ENCODE measurements at regions not wholly inside any gene's neighbourhood (a gene's known extent, or its start where the extent isn't known, plus 50 kb on each side); places are given as distances from the start of the nearest gene placed in this dataset.

- TF ChIP-seq CTCF (optimal IDR thresholded peaks at IDR 0.05 in 1 of 3, IDR thresholded peaks at IDR 0.05 in 1 of 3, conservative IDR thresholded peaks at IDR 0.05 in 1 of 3; ENCODE audit: extremely low read depth in 1 of 3, insufficient read depth in 2 of 3, low read length in 3 of 3) (no peak), EZH2 (IDR thresholded peaks at IDR 0.05; ENCODE audit: low read length) (no peak)
Observed at GRCh38 chr2:19022334-19022733, 336.1 kb downstream of the OSR1 start.

Measured in keratinocyte (primary cell).